Kasumi-1 (cell line): ENCODE measurements at regions not wholly inside any gene's neighbourhood (a gene's known extent, or its start where the extent isn't known, plus 50 kb on each side); places are given as distances from the start of the nearest gene placed in this dataset.

Experiments used
- DNase-seq, 2 experiments: peaks; one replicate each; lab custom pipeline; 2025; lab: John Stamatoyannopoulos, UW

GRCh38 chr18:79627750-79628294, 51.8 kb upstream of the CTDP1 start:
- DNase-seq, result no peak

GRCh38 chr18:79628416-79629248, 51.0 kb upstream of the CTDP1 start:
- no peak for DNase-seq

- no peak for DNase-seq
Measured at GRCh38 chr18:79629249-79629558, 50.4 kb upstream of the CTDP1 start.

- no peak for DNase-seq
Measured at GRCh38 chr18:79629606-79630005, 50.0 kb upstream of the CTDP1 start.
